K562 (cell line): ENCODE measurements at regions not wholly inside any gene's neighbourhood (a gene's known extent, or its start where the extent isn't known, plus 50 kb on each side); places are given as distances from the start of the nearest gene placed in this dataset.
A peak's percentile ranks its signal among the peaks of the same experiment; 100 is the strongest.

ENCODE experiments used
- ATF7 ChIP-seq: fragments of 450-650 bp; IDR thresholded peaks from 2 replicates; pipeline ENCODE4 v1.7.1; 2014; ENCODE audit warnings: mild to moderate bottlenecking, moderate library complexity
- CHD1 ChIP-seq: fragments of 200-600 bp; sonication (generic); IDR thresholded peaks from one replicate; pipeline ENCODE4 v1.6.1; 2012; ENCODE audit warnings: mild to moderate bottlenecking, moderate library complexity, low read length, inconsistent platforms
- CREM ChIP-seq: IDR thresholded peaks from 2 replicates; pipeline ENCODE4 v1.6.1; 2014; ENCODE audit warnings: antibody characterized with exemption, low read depth
- DNMT1 ChIP-seq: fragments of 450-650 bp; IDR thresholded peaks from 2 replicates; pipeline ENCODE4 v1.6.1; 2016; ENCODE audit warnings: antibody characterized with exemption, mild to moderate bottlenecking
- E2F3 ChIP-seq: fragments of 250-450 bp; sonication (Bioruptor Pico); IDR thresholded peaks from 2 replicates; pipeline ENCODE4 v1.4.0; 2020; ENCODE audit warnings: mild to moderate bottlenecking
- ELF4 ChIP-seq: fragments of 450-650 bp; formaldehyde crosslinking; IDR thresholded peaks from 2 replicates; pipeline ENCODE4 v1.4.0; 2022; ENCODE audit warnings: missing genetic modification characterization
- PHF20 ChIP-seq: fragments of 450-650 bp; IDR thresholded peaks from 2 replicates; pipeline ENCODE4 v1.6.1; 2018; ENCODE audit not compliant: partially characterized antibody
- RBM25 ChIP-seq: fragments of 200-400 bp; formaldehyde crosslinking; IDR thresholded peaks from 2 replicates; pipeline ENCODE4 v1.6.1; 2018; ENCODE audit warnings: low read length, low read depth, moderate library complexity; ENCODE audit not compliant: severe bottlenecking
- RCOR1 ChIP-seq, 2 experiments: IDR thresholded peaks; 2 replicates each; pipeline ENCODE4 v1.6.1; 2012; ENCODE audit warnings: low read depth in 2 of 2, low read length in 2 of 2, borderline replicate concordance in 1 of 2, improper control_type of control experiment in 1 of 2
- ZNF830 ChIP-seq: fragments of 250-450 bp; sonication (Bioruptor Pico); IDR thresholded peaks from 2 replicates; pipeline ENCODE4 v1.5.0; 2021; ENCODE audit warnings: mild to moderate bottlenecking
- TF ChIP-seq, protein P1 (sequence below): fragments of 200-600 bp; sonication (generic); IDR thresholded peaks from one replicate; pipeline ENCODE4 v1.6.1; 2012; ENCODE audit warnings: mild to moderate bottlenecking, low read depth, low read length, inconsistent platforms
- TF ChIP-seq, protein P2 (sequence below): fragments of 250-450 bp; sonication (Bioruptor Pico); IDR thresholded peaks from 2 replicates; pipeline ENCODE4 v1.5.0; 2020; ENCODE audit warnings: mild to moderate bottlenecking, borderline replicate concordance
- TF ChIP-seq, protein P3 (sequence below): fragments of 250-450 bp; sonication (Bioruptor Pico); IDR thresholded peaks from 2 replicates; pipeline ENCODE4 v1.5.0; 2022; ENCODE audit warnings: mild to moderate bottlenecking

DNA sequence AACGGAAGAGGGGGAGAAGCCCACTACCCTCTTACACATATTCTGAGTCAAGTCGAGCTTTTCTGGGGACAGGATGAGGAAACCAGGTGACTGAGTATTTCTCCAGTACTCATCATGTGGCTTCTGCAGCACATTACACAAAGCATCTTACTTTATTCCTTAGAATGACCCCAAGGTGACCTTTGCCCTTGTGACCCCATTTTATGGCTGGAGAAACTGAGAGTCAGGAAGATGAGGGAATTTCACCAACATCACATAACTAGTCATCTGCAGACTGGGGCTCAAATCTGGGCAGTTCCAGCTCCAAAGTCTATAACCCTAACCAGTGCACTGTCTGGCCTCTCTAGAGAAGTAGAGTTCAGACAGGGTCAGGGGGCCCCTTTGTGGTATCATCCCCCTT lies 707.0 kb downstream of the UQCRFS1 start (continued):
- TF ChIP-seq, protein P1, sequence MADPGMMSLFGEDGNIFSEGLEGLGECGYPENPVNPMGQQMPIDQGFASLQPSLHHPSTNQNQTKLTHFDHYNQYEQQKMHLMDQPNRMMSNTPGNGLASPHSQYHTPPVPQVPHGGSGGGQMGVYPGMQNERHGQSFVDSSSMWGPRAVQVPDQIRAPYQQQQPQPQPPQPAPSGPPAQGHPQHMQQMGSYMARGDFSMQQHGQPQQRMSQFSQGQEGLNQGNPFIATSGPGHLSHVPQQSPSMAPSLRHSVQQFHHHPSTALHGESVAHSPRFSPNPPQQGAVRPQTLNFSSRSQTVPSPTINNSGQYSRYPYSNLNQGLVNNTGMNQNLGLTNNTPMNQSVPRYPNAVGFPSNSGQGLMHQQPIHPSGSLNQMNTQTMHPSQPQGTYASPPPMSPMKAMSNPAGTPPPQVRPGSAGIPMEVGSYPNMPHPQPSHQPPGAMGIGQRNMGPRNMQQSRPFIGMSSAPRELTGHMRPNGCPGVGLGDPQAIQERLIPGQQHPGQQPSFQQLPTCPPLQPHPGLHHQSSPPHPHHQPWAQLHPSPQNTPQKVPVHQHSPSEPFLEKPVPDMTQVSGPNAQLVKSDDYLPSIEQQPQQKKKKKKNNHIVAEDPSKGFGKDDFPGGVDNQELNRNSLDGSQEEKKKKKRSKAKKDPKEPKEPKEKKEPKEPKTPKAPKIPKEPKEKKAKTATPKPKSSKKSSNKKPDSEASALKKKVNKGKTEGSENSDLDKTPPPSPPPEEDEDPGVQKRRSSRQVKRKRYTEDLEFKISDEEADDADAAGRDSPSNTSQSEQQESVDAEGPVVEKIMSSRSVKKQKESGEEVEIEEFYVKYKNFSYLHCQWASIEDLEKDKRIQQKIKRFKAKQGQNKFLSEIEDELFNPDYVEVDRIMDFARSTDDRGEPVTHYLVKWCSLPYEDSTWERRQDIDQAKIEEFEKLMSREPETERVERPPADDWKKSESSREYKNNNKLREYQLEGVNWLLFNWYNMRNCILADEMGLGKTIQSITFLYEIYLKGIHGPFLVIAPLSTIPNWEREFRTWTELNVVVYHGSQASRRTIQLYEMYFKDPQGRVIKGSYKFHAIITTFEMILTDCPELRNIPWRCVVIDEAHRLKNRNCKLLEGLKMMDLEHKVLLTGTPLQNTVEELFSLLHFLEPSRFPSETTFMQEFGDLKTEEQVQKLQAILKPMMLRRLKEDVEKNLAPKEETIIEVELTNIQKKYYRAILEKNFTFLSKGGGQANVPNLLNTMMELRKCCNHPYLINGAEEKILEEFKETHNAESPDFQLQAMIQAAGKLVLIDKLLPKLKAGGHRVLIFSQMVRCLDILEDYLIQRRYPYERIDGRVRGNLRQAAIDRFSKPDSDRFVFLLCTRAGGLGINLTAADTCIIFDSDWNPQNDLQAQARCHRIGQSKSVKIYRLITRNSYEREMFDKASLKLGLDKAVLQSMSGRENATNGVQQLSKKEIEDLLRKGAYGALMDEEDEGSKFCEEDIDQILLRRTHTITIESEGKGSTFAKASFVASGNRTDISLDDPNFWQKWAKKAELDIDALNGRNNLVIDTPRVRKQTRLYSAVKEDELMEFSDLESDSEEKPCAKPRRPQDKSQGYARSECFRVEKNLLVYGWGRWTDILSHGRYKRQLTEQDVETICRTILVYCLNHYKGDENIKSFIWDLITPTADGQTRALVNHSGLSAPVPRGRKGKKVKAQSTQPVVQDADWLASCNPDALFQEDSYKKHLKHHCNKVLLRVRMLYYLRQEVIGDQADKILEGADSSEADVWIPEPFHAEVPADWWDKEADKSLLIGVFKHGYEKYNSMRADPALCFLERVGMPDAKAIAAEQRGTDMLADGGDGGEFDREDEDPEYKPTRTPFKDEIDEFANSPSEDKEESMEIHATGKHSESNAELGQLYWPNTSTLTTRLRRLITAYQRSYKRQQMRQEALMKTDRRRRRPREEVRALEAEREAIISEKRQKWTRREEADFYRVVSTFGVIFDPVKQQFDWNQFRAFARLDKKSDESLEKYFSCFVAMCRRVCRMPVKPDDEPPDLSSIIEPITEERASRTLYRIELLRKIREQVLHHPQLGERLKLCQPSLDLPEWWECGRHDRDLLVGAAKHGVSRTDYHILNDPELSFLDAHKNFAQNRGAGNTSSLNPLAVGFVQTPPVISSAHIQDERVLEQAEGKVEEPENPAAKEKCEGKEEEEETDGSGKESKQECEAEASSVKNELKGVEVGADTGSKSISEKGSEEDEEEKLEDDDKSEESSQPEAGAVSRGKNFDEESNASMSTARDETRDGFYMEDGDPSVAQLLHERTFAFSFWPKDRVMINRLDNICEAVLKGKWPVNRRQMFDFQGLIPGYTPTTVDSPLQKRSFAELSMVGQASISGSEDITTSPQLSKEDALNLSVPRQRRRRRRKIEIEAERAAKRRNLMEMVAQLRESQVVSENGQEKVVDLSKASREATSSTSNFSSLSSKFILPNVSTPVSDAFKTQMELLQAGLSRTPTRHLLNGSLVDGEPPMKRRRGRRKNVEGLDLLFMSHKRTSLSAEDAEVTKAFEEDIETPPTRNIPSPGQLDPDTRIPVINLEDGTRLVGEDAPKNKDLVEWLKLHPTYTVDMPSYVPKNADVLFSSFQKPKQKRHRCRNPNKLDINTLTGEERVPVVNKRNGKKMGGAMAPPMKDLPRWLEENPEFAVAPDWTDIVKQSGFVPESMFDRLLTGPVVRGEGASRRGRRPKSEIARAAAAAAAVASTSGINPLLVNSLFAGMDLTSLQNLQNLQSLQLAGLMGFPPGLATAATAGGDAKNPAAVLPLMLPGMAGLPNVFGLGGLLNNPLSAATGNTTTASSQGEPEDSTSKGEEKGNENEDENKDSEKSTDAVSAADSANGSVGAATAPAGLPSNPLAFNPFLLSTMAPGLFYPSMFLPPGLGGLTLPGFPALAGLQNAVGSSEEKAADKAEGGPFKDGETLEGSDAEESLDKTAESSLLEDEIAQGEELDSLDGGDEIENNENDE: no peak
- no peak for TF ChIP-seq RCOR1 (IDR thresholded peaks at IDR 0.05; ENCODE audit: borderline replicate concordance in 1 of 2, low read depth in 2 of 2, low read length in 2 of 2)
- TF ChIP-seq RBM25: peak; percentile 75
- no peak for TF ChIP-seq DNMT1
- TF ChIP-seq, protein P2, sequence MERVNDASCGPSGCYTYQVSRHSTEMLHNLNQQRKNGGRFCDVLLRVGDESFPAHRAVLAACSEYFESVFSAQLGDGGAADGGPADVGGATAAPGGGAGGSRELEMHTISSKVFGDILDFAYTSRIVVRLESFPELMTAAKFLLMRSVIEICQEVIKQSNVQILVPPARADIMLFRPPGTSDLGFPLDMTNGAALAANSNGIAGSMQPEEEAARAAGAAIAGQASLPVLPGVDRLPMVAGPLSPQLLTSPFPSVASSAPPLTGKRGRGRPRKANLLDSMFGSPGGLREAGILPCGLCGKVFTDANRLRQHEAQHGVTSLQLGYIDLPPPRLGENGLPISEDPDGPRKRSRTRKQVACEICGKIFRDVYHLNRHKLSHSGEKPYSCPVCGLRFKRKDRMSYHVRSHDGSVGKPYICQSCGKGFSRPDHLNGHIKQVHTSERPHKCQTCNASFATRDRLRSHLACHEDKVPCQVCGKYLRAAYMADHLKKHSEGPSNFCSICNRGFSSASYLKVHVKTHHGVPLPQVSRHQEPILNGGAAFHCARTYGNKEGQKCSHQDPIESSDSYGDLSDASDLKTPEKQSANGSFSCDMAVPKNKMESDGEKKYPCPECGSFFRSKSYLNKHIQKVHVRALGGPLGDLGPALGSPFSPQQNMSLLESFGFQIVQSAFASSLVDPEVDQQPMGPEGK (CRISPR knock-in tag): no peak
- no peak for TF ChIP-seq CREM
- TF ChIP-seq, protein P3, sequence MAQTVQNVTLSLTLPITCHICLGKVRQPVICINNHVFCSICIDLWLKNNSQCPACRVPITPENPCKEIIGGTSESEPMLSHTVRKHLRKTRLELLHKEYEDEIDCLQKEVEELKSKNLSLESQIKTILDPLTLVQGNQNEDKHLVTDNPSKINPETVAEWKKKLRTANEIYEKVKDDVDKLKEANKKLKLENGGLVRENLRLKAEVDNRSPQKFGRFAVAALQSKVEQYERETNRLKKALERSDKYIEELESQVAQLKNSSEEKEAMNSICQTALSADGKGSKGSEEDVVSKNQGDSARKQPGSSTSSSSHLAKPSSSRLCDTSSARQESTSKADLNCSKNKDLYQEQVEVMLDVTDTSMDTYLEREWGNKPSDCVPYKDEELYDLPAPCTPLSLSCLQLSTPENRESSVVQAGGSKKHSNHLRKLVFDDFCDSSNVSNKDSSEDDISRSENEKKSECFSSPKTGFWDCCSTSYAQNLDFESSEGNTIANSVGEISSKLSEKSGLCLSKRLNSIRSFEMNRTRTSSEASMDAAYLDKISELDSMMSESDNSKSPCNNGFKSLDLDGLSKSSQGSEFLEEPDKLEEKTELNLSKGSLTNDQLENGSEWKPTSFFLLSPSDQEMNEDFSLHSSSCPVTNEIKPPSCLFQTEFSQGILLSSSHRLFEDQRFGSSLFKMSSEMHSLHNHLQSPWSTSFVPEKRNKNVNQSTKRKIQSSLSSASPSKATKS (CRISPR knock-in tag): no peak
- no peak for TF ChIP-seq ELF4 (CRISPR knock-in tag)
- no peak for TF ChIP-seq E2F3 (CRISPR knock-in tag)
- TF ChIP-seq ZNF830 (CRISPR knock-in tag): no peak
- no peak for TF ChIP-seq PHF20
- TF ChIP-seq ATF7: no peak
- no peak for TF ChIP-seq CHD1
